OCI-LY7 (cell line): ENCODE measurements at regions not wholly inside any gene's neighbourhood (a gene's known extent, or its start where the extent isn't known, plus 50 kb on each side); places are given as distances from the start of the nearest gene placed in this dataset.

Experiments
- EZH2phosphoT487 ChIP-seq: fragments of 200-600 bp; sonication (generic); IDR thresholded peaks from 2 replicates; pipeline ENCODE4 v1.6.1; 2018; ENCODE audit warnings: low read depth, borderline replicate concordance, mild to moderate bottlenecking, mixed run types, antibody characterized with exemption, low read length, moderate library complexity, mixed read lengths
- TF ChIP-seq, protein P1 (sequence below): fragments of 200-600 bp; sonication (generic); conservative IDR thresholded peaks from 2 replicates; pipeline ENCODE4 v1.5.1; 2014; ENCODE audit warnings: mild to moderate bottlenecking, antibody characterized with exemption, low read length, moderate library complexity, mixed read lengths

DNA sequence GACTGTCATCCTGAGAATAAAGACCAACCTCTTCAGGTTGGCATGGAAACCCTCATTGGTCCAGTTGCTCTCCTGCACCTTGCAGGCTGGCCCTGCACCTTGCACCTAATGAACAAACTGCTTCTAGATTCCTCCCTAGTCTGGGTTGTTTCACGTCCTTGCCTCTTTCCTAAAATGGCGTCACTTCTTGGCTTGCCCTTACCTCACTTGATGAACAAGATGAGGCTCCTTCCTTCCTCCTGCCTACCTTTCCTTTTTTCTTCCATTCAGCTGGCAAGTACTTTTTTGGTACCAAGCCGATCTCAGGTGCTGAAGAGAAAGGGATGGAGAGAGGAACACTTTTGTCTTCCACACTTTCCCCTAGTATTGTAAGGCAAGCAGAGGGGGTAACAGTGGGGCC, 74.5 kb downstream of the MYCN start:
- TF ChIP-seq, protein P1, sequence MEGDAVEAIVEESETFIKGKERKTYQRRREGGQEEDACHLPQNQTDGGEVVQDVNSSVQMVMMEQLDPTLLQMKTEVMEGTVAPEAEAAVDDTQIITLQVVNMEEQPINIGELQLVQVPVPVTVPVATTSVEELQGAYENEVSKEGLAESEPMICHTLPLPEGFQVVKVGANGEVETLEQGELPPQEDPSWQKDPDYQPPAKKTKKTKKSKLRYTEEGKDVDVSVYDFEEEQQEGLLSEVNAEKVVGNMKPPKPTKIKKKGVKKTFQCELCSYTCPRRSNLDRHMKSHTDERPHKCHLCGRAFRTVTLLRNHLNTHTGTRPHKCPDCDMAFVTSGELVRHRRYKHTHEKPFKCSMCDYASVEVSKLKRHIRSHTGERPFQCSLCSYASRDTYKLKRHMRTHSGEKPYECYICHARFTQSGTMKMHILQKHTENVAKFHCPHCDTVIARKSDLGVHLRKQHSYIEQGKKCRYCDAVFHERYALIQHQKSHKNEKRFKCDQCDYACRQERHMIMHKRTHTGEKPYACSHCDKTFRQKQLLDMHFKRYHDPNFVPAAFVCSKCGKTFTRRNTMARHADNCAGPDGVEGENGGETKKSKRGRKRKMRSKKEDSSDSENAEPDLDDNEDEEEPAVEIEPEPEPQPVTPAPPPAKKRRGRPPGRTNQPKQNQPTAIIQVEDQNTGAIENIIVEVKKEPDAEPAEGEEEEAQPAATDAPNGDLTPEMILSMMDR: no peak
- no peak for TF ChIP-seq EZH2phosphoT487
